Suppressor macrophage treated with lipopolysaccharide for 1 hour (primary cell): ENCODE measurements at regions not wholly inside any gene's neighbourhood (a gene's known extent, or its start where the extent isn't known, plus 50 kb on each side); places are given as distances from the start of the nearest gene placed in this dataset.
"Not testable (repeated sequence)": the region's sequence is repeated elsewhere in the genome, so short reads cannot be mapped to it uniquely, and the experiment has no call there.

Source experiments
- DNase-seq, 3 donors: peaks; one replicate each; pipeline ENCODE4 v3.0.0-alpha.2; 2020 to 2022

DNA sequence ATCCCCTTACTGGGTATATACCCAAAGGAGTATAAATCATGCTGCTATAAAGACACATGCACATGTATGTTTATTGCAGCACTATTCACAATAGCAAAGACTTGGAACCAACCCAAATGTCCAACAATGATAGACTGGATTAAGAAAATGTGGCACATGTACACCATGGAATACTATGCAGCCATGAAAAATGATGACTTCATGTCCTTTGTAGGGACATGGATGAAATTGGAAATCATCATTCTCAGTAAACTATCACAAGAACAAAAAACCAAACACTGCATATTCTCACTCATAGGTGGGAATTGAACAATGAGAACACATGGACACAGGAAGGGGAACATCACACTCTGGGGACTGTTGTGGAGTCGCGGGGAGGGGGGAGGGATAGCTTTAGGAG lies 161.7 kb upstream of the PHACTR1 start:
- not testable (repeated sequence) for DNase-seq

DNA sequence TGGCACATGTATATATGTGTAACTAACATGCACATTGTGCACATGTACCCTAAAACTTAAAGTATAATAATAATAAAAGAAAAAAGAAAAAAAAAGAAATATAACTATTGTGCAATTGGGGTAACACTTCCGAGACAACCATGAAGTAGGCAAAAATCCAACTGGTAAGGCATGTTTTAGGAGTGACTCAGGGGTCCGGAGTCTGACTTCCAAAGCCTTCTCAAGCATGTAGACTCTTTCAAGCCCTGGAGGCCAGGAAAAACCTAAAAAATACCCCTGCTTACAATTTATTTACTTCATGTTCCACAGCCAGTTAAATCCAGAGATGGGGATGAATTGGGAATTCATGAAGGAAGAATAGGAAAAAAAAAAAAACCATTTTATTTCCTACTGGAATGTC lies 161.3 kb upstream of the PHACTR1 start:
- DNase-seq = no peak

DNA sequence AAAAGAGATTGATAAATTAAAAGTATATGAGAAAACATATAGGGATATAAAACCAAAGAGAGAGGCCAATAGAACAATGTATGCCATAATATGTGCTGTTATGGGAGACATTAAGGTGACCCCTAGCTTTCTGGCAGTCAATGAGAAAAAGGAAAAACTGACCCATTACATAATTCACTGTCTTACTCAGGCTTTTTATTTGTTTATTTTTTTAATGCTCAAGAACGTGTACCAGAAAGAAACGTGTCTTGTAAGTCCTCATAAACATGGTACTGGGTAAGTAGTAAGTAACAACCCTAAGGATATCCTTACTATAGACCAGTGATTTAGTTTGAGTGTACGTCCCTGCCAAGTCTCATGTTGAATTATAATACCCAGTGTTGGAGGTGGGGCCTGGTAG lies 160.8 kb upstream of the PHACTR1 start:
- no peak for DNase-seq

DNA sequence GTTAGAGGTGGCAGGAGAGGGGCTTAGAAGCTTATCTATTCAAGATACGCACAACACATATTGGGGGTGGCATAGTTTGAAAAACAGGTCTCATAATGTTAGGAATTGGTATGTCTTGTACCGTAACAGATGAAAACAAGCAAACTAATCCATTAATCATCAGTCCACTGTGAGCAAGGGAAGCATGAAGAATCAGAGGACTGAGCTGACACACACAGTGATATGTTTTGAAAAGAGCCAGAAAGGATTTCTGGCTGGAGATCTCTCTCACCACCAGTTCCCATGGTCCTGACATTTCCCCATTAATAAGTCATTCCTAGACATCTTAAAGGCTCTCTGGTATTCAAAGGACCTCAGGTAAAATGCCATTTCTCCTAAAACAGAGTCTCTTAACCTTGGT lies 158.8 kb upstream of the PHACTR1 start:
- no peak for DNase-seq

DNA sequence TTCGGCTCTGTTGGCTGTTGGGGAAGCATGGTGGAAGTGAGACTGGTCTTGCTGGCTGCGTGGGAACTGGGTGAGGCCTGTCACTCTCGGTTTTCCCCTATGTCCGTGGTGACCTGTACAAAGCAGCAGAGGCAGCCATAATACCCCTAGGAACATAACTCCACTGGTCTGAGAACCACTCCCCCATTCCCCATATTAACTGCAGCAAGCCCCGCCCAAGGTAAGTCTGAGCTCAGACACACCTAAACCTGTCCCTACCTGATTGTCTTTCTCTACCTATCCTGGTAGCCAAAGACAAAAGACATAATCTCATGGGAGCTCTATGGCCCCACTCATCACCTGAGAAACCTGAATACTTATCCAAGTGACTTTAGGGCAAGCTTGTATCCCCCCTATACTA lies 156.3 kb upstream of the PHACTR1 start:
- DNase-seq = no peak

DNA sequence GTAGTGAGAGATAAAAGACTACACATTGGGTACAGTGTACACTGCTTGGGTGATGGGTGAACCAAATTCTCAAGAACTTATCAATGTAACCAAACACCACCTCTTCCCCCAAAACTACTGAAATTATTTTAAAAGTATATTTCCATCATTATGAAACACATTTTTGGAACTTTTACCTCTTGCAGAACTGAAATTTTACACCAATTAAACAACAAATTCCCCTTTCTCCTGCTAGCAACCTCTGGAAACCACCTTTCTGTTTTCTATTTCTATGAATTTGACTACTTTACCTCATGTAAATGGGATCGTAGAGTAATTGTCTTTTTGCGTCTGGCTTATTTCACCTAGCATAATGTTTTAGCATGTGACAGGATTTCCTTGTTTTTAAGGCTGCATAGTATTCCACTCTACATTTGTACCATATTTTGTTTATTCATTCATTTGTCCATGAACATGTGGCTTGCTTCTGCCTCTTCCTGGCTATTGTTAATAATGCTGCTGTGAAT lies 149.9 kb upstream of the PHACTR1 start:
- DNase-seq = no peak

DNA sequence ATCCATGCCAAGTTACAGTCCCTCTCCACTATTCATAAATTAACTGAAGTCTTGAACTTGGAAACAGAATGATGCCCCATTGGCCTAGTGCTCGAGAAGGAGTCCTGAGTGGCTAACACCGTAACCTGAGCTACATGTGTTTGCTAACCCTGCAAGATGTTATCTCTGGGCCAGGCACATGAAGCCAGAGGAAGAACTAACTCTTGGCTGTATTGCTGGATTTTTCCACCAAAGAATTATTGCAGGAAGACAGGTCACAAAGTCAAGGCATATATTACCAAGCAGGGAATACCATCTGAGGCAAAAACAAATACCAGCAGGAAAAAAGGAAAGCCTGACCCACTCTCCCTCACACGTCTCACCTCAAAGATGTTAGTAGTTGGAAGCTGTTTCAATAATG lies 148.9 kb upstream of the PHACTR1 start:
- no peak for DNase-seq

DNA sequence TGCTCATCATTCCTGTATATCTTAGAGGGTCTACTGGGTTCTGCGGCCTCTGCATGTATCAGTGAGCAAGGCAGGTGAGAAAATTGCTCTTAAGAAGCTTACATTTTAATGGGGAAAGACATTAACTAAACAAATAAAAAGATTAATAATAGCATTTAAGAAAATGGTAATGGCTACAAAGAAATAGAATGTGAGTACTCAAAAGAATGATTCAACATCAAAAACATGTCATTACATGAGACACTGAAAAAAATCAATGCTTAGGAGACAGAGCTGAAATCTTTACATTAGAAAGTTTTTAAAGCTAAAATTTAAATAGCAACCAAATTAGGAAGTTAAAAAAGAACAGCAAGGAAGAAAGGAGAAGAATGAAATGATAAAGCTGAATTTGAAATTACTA lies 146.9 kb upstream of the PHACTR1 start:
- DNase-seq = no peak

DNA sequence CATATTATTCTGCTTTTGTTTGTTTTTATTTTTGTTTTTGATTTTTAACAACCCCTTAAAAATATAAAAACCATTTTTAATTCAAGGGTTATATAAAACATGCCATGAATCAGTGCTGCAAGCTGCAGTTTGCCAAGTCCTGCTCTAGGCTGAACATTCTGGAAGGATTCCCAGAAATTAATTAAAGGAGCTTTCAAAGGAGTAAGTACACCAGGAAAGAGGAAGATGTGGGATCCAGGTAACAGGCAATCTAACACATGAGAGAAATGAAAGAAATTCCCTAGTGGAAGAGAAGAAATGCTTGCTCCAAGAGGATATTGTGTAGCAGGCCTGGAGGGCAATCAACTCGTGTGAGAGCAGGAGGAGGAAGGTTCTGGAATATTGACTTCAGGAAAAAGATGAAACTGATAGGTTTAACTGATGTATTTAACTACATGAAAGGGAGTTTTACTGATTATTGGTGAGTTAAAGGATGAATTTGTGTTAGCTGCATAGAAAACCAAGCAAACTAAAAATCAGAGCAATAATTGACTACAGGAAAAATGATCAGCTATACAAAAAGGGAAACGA lies 146.0 kb upstream of the PHACTR1 start:
- DNase-seq = no peak

DNA sequence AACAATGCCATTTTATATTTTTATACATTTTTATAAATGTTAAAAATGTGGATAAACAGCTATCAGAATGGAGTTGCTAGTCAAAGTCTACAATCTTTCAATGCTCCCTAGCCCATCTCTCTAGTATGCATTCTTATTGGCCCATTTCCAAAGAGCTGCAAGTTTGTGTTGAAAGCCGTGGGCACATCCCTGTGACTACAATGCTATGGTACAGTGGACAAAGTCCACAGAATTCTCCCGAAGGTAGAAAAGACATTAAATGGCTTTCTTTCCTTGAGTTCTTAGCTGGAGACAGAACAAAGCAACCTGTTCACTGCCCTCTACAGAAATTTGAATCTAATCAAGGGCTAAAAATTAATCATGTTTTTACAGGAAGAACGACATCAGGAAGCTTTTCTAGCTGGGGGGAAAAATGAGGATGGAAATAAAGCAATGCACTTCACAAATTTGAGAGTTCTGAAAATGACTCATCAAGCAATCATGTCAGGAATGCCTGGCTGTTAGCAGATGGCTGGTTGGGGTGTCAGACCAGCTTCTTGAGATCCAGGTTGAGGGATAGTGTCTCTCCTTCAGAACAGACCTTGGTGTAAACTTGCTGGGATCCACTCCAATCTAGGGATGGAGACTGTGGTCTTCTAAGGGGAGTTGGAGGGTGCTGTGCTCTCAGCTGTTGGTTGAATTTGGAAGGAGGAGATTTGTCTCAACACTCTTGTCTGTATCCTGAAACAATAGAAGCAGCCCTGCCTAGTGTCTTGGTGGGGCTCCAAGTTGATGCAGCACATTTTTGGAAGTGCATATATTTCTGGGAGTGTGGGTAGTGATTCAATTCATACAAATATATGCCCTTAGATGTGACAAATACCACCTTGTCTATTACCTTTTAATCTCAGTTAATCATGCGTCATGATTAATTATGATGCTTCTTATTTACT lies 143.4 kb upstream of the PHACTR1 start:
- no peak for DNase-seq

DNA sequence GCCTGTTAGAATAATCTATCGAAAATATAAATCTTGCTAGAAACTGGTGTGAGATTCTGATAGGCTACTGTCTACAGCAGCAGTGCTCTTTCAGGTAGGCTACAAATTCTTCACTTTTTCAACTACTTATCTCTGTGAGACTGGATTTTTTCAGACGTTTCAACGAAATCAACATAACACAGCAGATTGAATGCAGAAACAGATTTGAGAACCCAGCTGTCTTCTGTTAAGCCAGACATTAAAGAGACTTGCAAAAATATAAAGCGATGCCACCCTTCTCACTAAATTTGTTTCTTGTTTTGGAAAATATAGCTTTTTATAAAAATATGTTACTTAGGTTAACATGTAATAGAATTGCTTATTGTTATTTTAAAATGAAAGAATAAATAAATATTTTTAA lies 140.6 kb upstream of the PHACTR1 start:
- DNase-seq = no peak

DNA sequence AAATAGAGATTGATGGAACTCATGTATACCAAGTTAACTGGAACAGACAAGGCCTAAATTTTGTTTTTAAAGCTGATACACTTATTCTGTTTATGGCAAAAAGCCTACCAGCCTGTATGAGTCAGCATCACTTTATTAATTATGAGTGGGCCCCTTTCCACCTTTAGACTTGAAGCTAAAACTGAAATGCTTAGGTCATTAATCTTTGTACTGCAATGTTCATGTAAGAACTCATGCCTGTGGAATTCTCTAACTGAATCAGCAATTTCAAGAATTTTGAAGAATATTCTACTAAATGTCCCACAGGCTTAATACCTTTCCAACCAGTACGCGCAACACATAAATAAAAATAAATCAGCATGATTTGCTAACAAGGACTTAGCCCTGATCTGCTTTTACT lies 140.2 kb upstream of the PHACTR1 start:
- no peak for DNase-seq

DNA sequence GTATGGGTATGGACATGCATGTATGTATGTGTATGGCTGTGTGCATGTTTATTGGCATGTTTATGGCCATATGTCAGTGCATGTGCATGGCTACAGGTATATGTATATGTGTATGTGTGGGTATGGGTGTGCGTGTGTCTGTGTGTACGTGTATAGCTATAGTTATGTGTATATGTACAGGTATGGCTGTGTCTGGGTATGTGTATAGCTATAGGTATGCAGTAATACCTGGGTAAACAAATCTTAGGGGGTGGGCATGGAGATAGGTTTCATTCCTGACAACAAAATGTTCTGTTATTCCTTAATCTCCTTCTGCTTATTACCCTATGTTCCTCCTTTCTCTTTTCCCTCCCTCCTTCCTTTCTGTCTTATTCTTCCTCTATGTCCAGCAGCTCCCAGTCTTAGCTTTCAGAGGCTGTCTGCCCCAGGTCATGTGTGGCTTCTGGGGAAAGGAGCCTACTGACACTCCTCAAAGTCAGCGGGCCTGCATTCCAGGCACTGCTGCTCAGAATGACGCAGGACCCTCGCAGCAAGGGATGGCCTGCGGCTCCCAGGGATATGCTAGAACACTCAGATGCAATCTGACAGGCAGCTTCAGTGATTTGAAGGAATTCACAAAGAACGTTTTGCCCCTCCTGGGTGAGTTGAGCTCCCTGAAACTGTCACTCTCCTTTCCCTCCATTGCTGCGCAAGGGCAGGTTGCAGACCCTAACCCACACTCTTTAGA lies 139.3 kb upstream of the PHACTR1 start:
- no peak for DNase-seq

DNA sequence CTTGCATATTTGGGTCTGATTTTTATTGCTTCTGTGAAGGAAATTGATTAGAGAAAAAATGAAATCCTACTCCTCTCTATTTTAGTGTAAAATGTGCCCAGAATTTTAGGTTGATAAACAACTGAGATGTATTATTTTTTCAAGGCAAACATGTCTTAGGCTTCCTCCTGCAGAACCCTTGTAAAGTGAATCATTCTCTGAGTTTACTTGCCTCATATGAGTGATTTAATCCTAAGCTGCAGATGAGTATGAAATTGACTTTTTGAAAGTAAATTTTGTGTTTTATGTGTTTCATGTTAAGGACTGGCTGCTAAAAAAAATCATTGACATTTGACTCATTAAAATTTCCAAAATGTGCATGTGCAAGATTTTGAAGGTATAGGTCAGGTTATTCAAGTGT lies 138.5 kb upstream of the PHACTR1 start:
- no peak for DNase-seq

DNA sequence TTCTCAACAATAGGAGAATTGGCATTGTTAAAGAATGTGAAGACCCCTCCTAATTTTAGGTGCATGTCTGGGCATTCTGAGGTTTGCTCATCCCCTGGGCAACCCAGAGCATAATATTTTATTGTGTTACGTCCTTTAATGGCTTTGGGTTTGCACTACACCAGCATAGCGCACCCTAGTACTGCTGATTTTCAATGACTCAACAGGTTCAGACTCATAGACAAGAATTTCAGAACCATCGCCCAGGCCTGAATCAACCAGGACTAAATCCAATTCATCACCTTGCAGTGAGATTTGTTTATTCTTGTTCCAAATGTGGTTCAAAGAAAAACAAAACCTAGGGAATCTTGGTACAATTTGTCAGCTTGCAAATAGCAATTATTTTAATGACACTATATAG lies 137.8 kb upstream of the PHACTR1 start:
- no peak for DNase-seq

DNA sequence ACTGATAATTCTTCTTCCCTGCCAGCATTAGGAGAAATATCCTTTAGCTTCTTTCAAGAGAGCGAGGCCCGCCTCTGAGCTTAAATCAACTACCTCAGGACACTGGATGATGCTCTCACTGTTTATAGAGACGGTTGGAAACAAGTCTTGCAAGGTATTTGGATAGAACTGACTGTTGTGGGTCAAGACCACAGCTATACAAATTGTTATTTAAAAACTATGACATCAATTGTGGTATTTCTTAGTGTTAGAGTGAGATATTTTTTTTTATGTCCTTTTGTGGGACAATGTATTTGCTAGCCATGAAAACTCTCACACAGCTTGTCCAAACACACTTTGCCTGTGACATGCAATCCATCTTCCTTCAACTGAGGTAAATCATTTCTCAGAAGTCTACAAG lies 136.3 kb upstream of the PHACTR1 start:
- DNase-seq = no peak

DNA sequence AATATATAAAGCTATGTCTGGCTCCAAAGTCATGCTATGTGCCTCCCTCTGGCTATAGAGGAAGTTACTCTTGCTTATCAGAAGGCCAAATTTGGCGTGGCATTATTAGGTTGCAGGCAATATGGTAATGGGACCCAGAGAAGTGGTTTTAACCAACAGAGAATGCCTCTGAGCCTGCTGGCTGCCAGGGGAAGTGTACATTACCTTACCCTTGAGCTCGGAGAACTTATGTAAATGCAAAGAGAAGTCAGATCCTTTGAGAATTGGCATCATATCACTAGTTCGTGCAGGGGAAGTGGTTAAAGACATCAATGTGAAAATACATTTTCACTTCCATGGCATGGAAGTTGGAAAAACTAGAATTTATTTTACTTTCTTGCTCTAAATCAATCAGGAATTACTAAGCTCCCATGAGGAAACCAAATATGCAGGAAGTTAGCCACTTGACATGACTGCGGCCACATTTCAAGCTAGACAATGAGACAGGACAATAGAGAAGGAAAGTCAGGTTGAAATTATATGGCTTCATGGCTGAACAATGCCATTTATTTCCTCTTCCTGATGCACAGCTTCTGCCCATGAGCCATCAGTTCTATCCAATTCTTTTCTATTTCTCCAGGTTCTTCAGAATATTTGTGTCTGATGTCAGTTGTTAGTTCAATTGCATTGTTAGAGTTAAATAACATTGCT lies 134.0 kb upstream of the PHACTR1 start:
- no peak for DNase-seq

DNA sequence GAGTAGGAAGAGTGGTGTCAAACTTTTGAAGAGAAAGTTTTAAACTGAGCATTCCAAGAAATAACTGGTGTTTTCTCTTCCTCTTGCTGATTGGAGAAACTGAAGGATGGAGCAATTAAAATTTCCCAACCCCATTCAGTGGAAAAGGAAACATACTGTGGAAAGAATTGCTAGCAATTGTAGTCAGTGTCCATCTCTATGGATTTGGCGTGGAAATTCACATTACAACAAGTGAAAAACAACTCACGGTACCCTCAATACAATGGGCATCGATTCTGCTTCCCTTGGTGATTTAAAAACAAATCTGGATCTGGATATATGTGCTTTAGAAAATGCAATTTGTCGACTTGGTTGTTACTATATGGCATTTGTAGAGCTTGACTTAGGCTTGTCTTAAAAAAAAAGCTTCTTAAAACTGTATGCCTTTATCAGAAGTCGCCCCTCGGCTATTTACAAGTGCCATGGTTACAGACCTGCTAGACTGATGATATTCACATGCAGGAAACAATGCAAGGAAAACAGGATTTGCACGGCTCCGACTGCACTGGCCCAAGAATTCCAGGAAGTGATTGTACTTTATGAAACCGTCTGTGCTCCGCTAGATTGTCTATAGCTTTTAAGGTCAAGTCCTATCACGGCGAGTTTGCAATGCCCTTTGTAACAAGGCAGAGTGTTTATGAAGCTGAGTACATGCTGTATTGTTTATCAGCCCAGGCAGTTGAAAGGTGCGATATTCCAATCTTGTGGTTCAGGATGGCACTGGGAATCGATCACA lies 131.7 kb upstream of the PHACTR1 start:
- DNase-seq = no peak

DNA sequence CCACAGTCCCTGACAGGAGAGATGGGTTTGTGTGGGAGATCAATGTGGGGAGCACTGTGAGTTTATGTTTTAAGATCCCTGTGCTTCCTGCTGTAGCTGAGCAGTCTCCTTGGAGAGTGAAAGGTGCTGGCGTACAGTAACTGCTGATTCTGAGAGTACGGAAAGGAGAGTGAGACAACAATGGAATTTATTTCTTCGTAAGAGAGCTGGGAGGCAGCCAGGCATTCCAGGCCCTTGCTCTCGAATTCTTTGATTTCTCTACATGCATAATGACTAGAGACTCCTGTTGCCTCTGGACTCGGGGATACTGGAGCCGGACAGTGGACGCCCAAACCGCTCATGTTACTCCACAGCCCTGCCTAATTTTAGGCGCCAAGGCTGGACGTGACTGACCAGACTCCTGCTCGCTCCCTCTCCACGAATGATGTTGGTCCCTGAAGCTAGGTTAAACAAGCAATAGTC lies 131.0 kb upstream of the PHACTR1 start:
- no peak for DNase-seq

DNA sequence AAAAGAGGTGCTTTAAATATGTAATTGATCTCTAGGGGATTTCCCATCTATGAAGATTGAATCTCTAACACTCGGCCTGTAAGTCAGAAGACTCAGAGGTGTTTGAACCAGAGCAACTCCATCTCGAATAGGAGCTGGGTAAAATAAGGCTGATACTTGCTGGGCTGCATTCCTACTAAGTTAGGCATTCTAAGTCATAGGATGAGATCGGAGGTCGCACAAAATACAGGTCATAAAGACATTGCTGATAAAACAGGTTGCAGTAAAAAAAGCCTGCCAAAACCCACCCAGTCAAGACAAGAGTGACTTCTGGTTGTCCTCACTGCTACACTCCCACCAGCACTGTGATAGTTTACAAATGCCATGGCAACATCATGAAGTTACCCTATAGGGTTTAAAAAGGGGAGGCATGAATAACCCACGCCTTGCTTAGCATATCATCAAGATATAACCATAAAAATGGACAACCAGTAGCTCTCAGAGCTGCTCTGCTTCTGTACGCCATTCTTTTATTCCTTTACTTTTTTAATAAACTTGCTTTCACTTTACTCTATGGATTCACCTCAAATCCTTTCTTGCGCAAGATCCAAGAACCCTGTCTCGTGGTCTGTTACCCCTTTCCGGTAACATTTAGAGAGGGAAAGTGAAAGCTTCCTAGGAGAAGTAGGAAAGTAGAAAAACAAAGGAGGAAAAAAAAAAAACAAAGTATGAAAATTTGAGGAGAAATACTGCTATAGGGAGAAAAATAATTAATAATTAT lies 129.7 kb upstream of the PHACTR1 start:
- peak; percentile 63 to 78 (median 69) for DNase-seq

DNA sequence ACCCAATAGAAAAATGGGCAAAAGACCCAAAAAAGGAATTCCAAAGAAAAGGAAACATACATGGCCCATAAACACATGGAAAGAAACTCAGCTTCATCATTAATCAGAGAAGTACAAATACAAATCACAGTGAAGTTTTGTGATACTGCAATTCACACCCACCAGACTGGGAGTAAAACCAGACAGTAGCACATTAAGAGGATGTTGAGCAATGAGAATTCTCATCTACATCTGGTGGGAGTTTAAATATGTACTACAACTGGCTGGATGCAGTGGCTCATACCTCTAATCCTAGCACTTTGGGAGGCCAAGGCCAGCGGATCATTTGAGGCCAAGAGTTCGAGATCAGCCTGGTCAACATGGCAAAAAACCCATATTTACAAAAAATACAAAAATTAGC lies 125.7 kb upstream of the PHACTR1 start:
- peak; percentile 41 to 58 (median 55) for DNase-seq
